ENCODE measurements at regions not wholly inside any gene's neighbourhood (a gene's known extent, or its start where the extent isn't known, plus 50 kb on each side); places are given as distances from the start of the nearest gene placed in this dataset.

DNA sequence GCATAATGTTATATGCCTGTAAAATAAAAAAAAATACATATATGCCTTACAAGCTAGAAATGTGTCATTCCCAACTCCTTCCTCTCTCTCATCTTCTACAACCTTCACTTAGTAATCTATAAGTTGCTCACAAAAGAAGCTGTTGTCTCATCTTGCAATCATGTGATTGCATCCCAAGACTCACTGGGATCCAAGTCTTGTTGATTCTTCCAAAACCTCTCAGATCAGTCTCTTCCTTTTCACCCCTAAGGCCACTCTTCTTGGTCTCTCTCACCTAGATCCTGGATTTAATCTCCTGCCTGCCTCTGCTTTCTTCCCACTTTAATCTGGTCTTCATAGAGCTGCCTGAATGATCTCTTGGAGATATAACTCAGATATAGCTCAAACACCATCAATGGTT is 261.1 kb upstream of the NR4A3 start:
- no peak for TF ChIP-seq GATA2 (IDR thresholded peaks at IDR 0.05; ENCODE audit: low read depth, low read length)
- TF ChIP-seq GATA3 (IDR thresholded peaks at IDR 0.05; ENCODE audit: low read depth, low read length): no peak
